ENCODE measurements at regions not wholly inside any gene's neighbourhood (a gene's known extent, or its start where the extent isn't known, plus 50 kb on each side); places are given as distances from the start of the nearest gene placed in this dataset.

GRCh38 chr1:82628887-82629286 lies 828.2 kb downstream of the ADGRL2 start:
- Histone ChIP-seq H3K36me3 (ENCODE audit: control insufficient read depth in 2 of 3, insufficient read depth in 3 of 3, low read length in 3 of 3) (no peaks in the 10 kb centered on the region), H3K4me1 (ENCODE audit: control insufficient read depth in 2 of 2, insufficient read depth in 2 of 2, low read length in 2 of 2) (no peaks in the 10 kb centered on the region), H3K9me3 (ENCODE audit: control insufficient read depth in 2 of 3, low read length in 3 of 3) (no peaks in the 10 kb centered on the region), H3K27ac (ENCODE audit: low read depth, low read length) (no peak overlapping the region), H3K27me3 (ENCODE audit: control insufficient read depth in 2 of 2, insufficient read depth in 2 of 2, low read length in 2 of 2) (no peaks in the 10 kb centered on the region), H3K4me3 (ENCODE audit: low read length) (no peak overlapping the region)
- no peak overlapping the region for H3K4me3 Mint-ChIP-seq
- no peak overlapping the region for H3K27ac Mint-ChIP-seq
- DNase-seq (no peak), ATAC-seq (no peak)
- peaks cover 0 to 25% (median 6%) of the 10 kb centered on the region in 11 donors for H3K9me3 Mint-ChIP-seq
- ChIA-PET CTCF (no interaction called here), POLR2A (no interaction called here)
- H3K27me3 Mint-ChIP-seq = no peaks in the 10 kb centered on the region
- no peaks in the 10 kb centered on the region for H3K36me3 Mint-ChIP-seq
- H3K4me1 Mint-ChIP-seq = no peaks in the 10 kb centered on the region
- intact Hi-C loops (cut with micrococcal nuclease) = no loop called here

GRCh38 chr1:82625537-82625936 lies 824.8 kb downstream of the ADGRL2 start:
- H3K9me3 Mint-ChIP-seq = peaks cover 1 to 22% (median 8%) of the 10 kb centered on the region in 11 donors
- peak in 5 of 9 donors; percentile 2 to 26 (median 18) for DNase-seq
- H3K4me3 Mint-ChIP-seq = no peak overlapping the region

GRCh38 chr1:82621076-82621475 lies 820.3 kb downstream of the ADGRL2 start:
- Mint-ChIP-seq H3K9me3 (peaks cover 0 to 9% (median 3%) of the 10 kb centered on the region in 11 donors), H3K4me1 (no peaks in the 10 kb centered on the region), H3K4me3 (no peak overlapping the region), H3K36me3 (no peaks in the 10 kb centered on the region), H3K27me3 (peaks cover 0 to 7% (median 0%) of the 10 kb centered on the region in 5 donors), H3K27ac (no peak overlapping the region)
- H3K9me3 ChIP-seq (ENCODE audit: control insufficient read depth in 2 of 3, low read length in 3 of 3) = no peaks in the 10 kb centered on the region
- ChIA-PET POLR2A (no interaction called here), CTCF (no interaction called here)
- no peak for ATAC-seq
- intact Hi-C loops (cut with micrococcal nuclease) = no loop called here
- no peaks in the 10 kb centered on the region for H3K36me3 ChIP-seq (ENCODE audit: control insufficient read depth in 2 of 3, insufficient read depth in 3 of 3, low read length in 3 of 3)
- H3K27me3 ChIP-seq (ENCODE audit: control insufficient read depth in 2 of 2, insufficient read depth in 2 of 2, low read length in 2 of 2) = no peaks in the 10 kb centered on the region
- no peak for DNase-seq
- no peak overlapping the region for H3K27ac ChIP-seq (ENCODE audit: low read depth, low read length)
- no peaks in the 10 kb centered on the region for H3K4me1 ChIP-seq (ENCODE audit: control insufficient read depth in 2 of 2, insufficient read depth in 2 of 2, low read length in 2 of 2)
- no peak overlapping the region for H3K4me3 ChIP-seq (ENCODE audit: low read length)

More at GRCh38 chr1:82625537-82625936, 824.8 kb downstream of the ADGRL2 start:
- no peaks in the 10 kb centered on the region for H3K36me3 Mint-ChIP-seq
- CTCF ChIA-PET = no interaction called here
- H3K4me1 Mint-ChIP-seq = no peaks in the 10 kb centered on the region
- Histone ChIP-seq H3K27me3 (ENCODE audit: control insufficient read depth in 2 of 2, insufficient read depth in 2 of 2, low read length in 2 of 2) (no peaks in the 10 kb centered on the region), H3K36me3 (ENCODE audit: control insufficient read depth in 2 of 3, insufficient read depth in 3 of 3, low read length in 3 of 3) (no peaks in the 10 kb centered on the region), H3K4me1 (ENCODE audit: control insufficient read depth in 2 of 2, insufficient read depth in 2 of 2, low read length in 2 of 2) (no peaks in the 10 kb centered on the region), H3K4me3 (ENCODE audit: low read length) (no peak overlapping the region), H3K27ac (ENCODE audit: low read depth, low read length) (no peak overlapping the region), H3K9me3 (ENCODE audit: control insufficient read depth in 2 of 3, low read length in 3 of 3) (no peaks in the 10 kb centered on the region)
- ATAC-seq = no peak
- H3K27ac Mint-ChIP-seq = no peak overlapping the region
- peaks cover 0 to 6% (median 0%) of the 10 kb centered on the region in 5 donors for H3K27me3 Mint-ChIP-seq
- POLR2A ChIA-PET = no interaction called here
- intact Hi-C loops (cut with micrococcal nuclease) = no loop called here

GRCh38 chr1:82614090-82614489 lies 813.4 kb downstream of the ADGRL2 start:
- CTCF ChIA-PET = no interaction called here

GRCh38 chr1:82612986-82613385 lies 812.3 kb downstream of the ADGRL2 start:
- Histone ChIP-seq H3K27ac (ENCODE audit: low read depth, low read length) (no peak overlapping the region), H3K4me1 (ENCODE audit: control insufficient read depth in 2 of 2, insufficient read depth in 2 of 2, low read length in 2 of 2) (no peaks in the 10 kb centered on the region), H3K4me3 (ENCODE audit: low read length) (no peak overlapping the region), H3K27me3 (ENCODE audit: control insufficient read depth in 2 of 2, insufficient read depth in 2 of 2, low read length in 2 of 2) (no peaks in the 10 kb centered on the region), H3K36me3 (ENCODE audit: control insufficient read depth in 2 of 3, insufficient read depth in 3 of 3, low read length in 3 of 3) (no peaks in the 10 kb centered on the region), H3K9me3 (ENCODE audit: control insufficient read depth in 2 of 3, low read length in 3 of 3) (no peaks in the 10 kb centered on the region)
- H3K27me3 Mint-ChIP-seq = no peaks in the 10 kb centered on the region
- ChIA-PET POLR2A (no interaction called here), CTCF (no interaction called here)
- no peaks in the 10 kb centered on the region for H3K4me1 Mint-ChIP-seq
- intact Hi-C loops (cut with micrococcal nuclease) = no loop called here
- no peak for DNase-seq
- no peak overlapping the region for H3K4me3 Mint-ChIP-seq
- H3K36me3 Mint-ChIP-seq = no peaks in the 10 kb centered on the region
- no peak for ATAC-seq
- no peak overlapping the region for H3K27ac Mint-ChIP-seq
- no peaks in the 10 kb centered on the region for H3K9me3 Mint-ChIP-seq

More at GRCh38 chr1:82614090-82614489, 813.4 kb downstream of the ADGRL2 start:
- Mint-ChIP-seq H3K4me3 (no peak overlapping the region), H3K27me3 (no peaks in the 10 kb centered on the region), H3K4me1 (no peaks in the 10 kb centered on the region), H3K27ac (no peak overlapping the region), H3K36me3 (no peaks in the 10 kb centered on the region), H3K9me3 (no peaks in the 10 kb centered on the region)
- DNase-seq (no peak), ATAC-seq (no peak)
- Histone ChIP-seq H3K36me3 (ENCODE audit: control insufficient read depth in 2 of 3, insufficient read depth in 3 of 3, low read length in 3 of 3) (no peaks in the 10 kb centered on the region), H3K27me3 (ENCODE audit: control insufficient read depth in 2 of 2, insufficient read depth in 2 of 2, low read length in 2 of 2) (no peaks in the 10 kb centered on the region), H3K4me3 (ENCODE audit: low read length) (no peak overlapping the region), H3K27ac (ENCODE audit: low read depth, low read length) (no peak overlapping the region), H3K9me3 (ENCODE audit: control insufficient read depth in 2 of 3, low read length in 3 of 3) (no peaks in the 10 kb centered on the region), H3K4me1 (ENCODE audit: control insufficient read depth in 2 of 2, insufficient read depth in 2 of 2, low read length in 2 of 2) (no peaks in the 10 kb centered on the region)
- POLR2A ChIA-PET = no interaction called here
- intact Hi-C loops (cut with micrococcal nuclease) = no loop called here

- no peaks in the 10 kb centered on the region for H3K36me3 ChIP-seq (ENCODE audit: control insufficient read depth in 2 of 3, insufficient read depth in 3 of 3, low read length in 3 of 3)
- Mint-ChIP-seq H3K4me1 (no peaks in the 10 kb centered on the region), H3K27ac (no peak overlapping the region), H3K36me3 (no peaks in the 10 kb centered on the region), H3K4me3 (no peak overlapping the region), H3K9me3 (no peaks in the 10 kb centered on the region), H3K27me3 (peaks cover 0 to 10% (median 0%) of the 10 kb centered on the region in 5 donors)
- ATAC-seq = no peak
- no peak overlapping the region for H3K27ac ChIP-seq (ENCODE audit: low read depth, low read length)
- POLR2A ChIA-PET = no interaction called here
- intact Hi-C loops (cut with micrococcal nuclease) = no loop called here
- no peak overlapping the region for H3K4me3 ChIP-seq (ENCODE audit: low read length)
- H3K27me3 ChIP-seq (ENCODE audit: control insufficient read depth in 2 of 2, insufficient read depth in 2 of 2, low read length in 2 of 2) = no peaks in the 10 kb centered on the region
- no peaks in the 10 kb centered on the region for H3K4me1 ChIP-seq (ENCODE audit: control insufficient read depth in 2 of 2, insufficient read depth in 2 of 2, low read length in 2 of 2)
- H3K9me3 ChIP-seq (ENCODE audit: control insufficient read depth in 2 of 3, low read length in 3 of 3) = no peaks in the 10 kb centered on the region
- DNase-seq = no peak
- CTCF ChIA-PET = no interaction called here
These were observed 805.8 kb downstream of the ADGRL2 start for GRCh38 chr1:82606546-82606945.

GRCh38 chr1:82604524-82604923 lies 803.8 kb downstream of the ADGRL2 start:
- H3K4me1 ChIP-seq (ENCODE audit: control insufficient read depth in 2 of 2, insufficient read depth in 2 of 2, low read length in 2 of 2) = no peaks in the 10 kb centered on the region
- Mint-ChIP-seq H3K36me3 (no peaks in the 10 kb centered on the region), H3K27me3 (peaks cover 0 to 10% (median 0%) of the 10 kb centered on the region in 5 donors), H3K4me3 (no peak overlapping the region), H3K27ac (no peak overlapping the region), H3K4me1 (no peaks in the 10 kb centered on the region), H3K9me3 (no peaks in the 10 kb centered on the region)
- no peaks in the 10 kb centered on the region for H3K9me3 ChIP-seq (ENCODE audit: control insufficient read depth in 2 of 3, low read length in 3 of 3)
- intact Hi-C loops (cut with micrococcal nuclease) = no loop called here
- CTCF ChIA-PET = no interaction called here
- ATAC-seq = no peak
- no peak overlapping the region for H3K27ac ChIP-seq (ENCODE audit: low read depth, low read length)
- no peak overlapping the region for H3K4me3 ChIP-seq (ENCODE audit: low read length)
- no peak for DNase-seq
- POLR2A ChIA-PET = no interaction called here
- no peaks in the 10 kb centered on the region for H3K27me3 ChIP-seq (ENCODE audit: control insufficient read depth in 2 of 2, insufficient read depth in 2 of 2, low read length in 2 of 2)
- no peaks in the 10 kb centered on the region for H3K36me3 ChIP-seq (ENCODE audit: control insufficient read depth in 2 of 3, insufficient read depth in 3 of 3, low read length in 3 of 3)
